Right ventricle myocardium superior (tissue), 1 donor: ENCODE measurements at regions not wholly inside any gene's neighbourhood (a gene's known extent, or its start where the extent isn't known, plus 50 kb on each side); places are given as distances from the start of the nearest gene placed in this dataset.

Source experiments
- ATAC-seq: fragments of 200-7000 bp; cut with Tn5 transposase; one replicate; pipeline ENCODE4 v1.9.1; 2020; ENCODE audit warnings: mild to moderate bottlenecking; ENCODE audit not compliant: poor library complexity
- DNase-seq: peaks from one replicate; pipeline ENCODE4 v3.0.0-alpha.2; 2020
- intact Hi-C: fragments of 100-400 bp; cut with DNase I; formaldehyde crosslinking; loops from one replicate; pipeline ENCODE4 v1.11.2; 2022
- donor health status: DM: no; HTN: yes; CAD: no; lungs with severe emphysema.

DNA sequence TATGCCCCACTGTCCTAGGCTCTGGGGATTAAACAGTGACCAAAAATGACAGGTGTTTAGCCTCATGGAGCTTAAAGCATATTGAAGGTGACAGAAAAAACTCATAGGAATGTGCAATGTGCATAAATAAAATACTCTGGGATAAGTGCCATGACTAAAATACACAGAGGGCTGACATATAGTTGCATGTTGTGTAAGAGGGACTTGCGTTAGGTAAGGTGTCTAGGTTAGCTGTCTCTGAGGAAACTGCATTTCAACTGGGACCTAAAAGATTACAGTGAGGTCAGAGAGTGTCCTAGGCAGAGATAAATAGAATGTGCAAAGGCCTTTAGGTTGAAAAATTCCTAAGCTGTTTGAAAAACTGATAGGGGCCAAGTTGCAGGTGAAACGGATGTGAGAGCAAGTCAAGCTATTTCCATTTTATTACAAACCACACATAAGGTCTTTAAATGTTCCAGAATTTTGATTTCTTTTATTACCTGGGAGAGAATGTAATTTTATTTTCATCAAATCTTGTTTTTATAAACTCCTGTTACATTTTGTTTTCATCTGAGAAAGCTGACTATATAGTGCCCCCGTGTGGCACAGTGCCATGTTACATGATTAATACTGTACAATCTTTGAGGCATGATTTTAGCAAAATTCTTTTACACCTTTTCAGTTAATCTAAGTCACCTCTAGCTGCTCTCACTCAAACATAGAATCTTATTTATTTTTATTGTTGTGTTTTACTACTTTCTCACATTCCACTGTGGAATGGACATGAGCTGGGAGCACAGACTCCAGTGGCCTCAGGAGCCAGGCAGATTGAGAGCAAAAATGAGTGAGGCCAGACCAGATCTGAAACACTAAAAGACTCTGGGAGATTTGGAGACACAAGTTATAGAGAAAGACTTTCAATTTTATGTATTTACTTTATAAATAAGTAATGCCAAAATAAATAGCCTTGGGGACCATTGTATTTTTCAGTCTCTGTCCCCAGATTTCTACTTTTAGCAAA, 259.6 kb upstream of the ZNF717 start:
- no peak for ATAC-seq
- no peak for DNase-seq
- intact Hi-C loops, result no loop called here

DNA sequence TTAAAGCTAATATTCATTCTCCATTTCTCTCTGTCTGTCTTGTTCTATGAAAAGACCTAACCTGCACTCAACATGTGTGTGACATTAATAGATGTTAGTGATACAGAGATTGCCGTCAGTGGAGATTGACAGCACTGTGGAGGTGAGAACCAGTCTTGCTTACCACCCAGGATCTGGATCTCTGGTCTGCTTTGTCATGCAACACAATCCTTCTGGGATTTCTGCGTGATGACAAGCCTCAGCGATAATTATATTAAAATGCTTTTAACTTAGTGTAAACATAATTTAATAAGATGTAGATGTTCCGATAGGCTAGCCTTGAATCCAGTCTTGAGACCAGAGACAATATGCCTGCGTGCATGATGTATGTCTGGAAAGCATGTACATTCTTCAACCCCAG, 262.0 kb upstream of the ZNF717 start:
- no peak for ATAC-seq
- intact Hi-C loops, result no loop called here
- DNase-seq, result no peak

DNA sequence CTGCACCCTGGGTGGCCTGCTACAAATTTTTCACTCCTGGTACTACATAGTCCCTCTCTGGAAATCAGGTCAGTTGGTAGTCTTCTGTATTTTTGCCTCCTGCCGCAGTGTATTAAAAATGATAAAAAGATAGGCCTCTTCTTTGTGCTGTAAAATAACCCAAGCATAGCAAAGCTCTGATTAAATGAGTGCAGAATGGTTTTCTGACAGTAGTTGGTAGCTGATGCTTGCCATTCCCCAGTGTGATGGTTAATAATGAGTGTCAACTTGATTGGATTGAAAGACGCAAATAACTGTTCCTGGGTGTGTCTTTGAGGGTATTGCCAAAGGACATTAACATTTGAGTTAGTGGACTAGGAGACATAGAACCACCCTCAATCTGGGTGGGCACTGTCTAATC, 264.4 kb upstream of the ZNF717 start:
- no peak for ATAC-seq

DNA sequence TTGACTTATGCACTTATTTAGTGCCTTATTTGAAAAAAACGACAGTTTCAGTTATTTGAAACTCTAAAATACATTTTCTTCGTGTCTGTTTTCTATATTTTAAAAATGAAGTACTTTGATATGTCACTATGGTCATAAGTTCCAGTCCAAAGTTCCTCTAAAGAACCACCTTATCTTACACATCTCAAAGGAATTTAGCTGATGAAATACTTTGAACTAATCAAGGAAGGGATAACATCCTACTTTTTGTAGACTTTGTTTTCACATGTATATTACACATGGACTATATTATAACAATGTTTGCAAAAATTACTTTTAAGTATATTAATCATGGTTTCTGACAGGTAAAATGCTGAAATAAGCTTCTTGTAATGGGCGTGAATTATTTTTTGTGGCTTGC, 265.8 kb upstream of the ZNF717 start:
- intact Hi-C loops, result no loop called here
- DNase-seq (no peak), ATAC-seq (no peak)

More for the DNA sequence above, 264.4 kb upstream of the ZNF717 start:
- intact Hi-C loops, result no loop called here
- DNase-seq, result no peak

DNA sequence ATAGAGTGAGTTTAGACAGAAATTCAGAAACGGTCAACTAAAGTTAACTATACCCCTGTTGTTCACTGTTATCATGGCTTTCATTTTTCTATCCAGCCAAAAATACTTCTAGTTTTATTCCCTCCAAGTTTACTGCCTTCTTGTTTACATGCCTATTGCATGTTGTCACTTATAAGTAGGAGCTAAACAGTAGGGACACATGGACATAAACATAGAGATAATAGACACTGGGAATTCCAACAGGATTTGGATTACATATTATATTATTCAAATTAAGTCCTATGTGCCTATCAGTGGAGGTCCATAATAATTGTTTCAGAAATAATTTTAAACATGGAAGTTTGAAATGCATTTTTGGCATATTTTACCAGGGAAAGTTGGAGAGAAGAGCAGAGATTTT, 269.1 kb upstream of the ZNF717 start:
- ATAC-seq, result no peak
- DNase-seq, result no peak
- intact Hi-C loops, result no loop called here

DNA sequence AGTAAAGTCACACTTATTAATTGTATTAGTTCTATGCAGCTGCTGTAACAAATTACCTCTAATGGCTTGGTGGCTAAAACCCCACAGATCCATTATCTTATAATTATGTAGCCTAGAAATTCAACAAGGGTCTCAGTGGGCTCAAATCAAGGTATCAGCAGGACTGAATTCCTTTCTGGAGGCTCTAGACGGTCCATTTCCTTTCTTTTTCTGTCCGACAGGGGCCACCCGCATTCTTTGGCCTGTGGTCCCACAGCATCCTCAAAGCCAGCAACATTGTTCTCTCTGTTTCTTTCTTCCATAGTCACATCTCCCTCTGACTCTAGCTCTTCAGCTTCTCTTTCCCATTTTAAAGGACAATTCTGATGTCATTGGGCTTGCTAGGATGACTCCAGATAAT, 276.3 kb upstream of the ZNF717 start:
- DNase-seq (no peak), ATAC-seq (no peak)
- intact Hi-C loops, result no loop called here

DNA sequence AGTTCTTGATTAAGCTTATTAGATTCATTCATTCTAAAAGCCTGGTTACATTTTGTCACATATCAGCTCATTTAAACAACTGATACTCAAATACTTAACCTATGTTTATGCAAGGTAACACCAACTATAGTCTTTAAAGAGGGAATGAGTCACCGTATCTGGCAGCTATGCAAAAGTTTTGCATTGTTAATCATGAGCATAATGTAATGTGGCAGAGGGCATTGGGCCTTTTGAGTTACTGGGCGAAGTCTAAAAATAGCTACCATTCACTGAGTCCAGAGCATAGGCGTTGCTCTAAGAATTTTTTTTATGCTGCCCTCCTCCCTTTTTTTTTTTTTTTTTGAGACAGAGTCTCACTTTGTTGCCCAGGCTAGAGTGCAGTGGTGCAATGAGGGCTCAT, 277.7 kb upstream of the ZNF717 start:
- DNase-seq, result no peak

DNA sequence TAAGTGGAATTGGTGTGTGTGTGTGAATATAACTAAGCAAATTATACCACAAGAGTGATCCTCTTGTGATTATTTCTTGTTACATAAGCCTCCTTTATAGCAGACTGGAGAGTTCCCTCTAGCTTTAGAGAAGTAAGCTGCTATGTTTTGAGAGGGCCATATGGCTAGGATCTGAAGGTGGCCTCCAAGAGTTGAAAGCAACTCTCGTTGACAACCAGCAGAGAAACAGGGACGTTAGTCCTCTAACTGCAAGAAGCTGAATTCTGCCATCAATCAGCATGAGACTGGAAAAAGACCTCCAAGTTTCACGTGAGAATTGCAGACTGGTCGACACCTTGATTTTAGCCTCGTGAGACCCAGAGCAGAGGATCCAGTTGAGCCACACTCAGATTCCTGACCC, 278.5 kb upstream of the ZNF717 start:
- no peak for DNase-seq
- ATAC-seq, result no peak
- intact Hi-C loops, result no loop called here

More for the DNA sequence above, 277.7 kb upstream of the ZNF717 start:
- no peak for ATAC-seq
- intact Hi-C loops, result no loop called here

DNA sequence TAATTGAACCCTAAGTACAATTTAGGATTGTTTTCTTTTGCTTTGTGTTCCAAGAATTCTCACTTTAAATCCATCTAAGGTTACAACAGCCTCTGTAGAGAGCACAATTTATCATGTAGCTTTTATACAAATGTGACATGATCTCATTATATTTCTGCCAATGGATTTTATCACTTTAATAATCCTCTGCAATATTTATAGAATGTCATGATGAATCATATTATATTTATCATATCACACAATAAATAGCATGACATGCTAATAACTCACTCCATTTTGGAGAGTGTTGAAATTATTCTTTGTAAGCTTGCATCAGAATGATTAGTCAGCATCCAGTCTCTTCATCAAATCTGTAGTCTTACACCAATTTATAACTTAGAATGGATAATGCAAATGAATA, 280.6 kb upstream of the ZNF717 start:
- intact Hi-C loops, result no loop called here

DNA sequence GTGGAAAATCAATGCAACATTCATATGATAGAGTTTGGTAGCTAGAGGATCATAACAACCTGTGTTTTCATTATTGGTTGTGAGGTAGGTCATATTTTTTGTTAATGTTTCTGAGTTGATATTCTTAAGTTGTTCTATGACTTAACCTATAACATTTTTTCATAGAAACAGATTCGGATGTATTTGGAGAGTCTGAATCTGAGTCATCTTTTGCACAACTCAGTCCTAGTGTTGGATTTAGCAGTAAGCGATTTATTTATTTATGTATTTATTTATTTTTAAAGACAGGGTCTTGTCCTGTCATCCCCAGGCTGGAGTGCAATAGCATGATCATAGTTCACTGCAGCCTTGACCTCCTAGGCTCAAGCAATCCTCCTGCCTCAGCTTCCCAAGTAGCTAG, 292.8 kb upstream of the ZNF717 start:
- intact Hi-C loops, result no loop called here
- no peak for DNase-seq
- no peak for ATAC-seq

More for the DNA sequence above, 280.6 kb upstream of the ZNF717 start:
- ATAC-seq (no peak), DNase-seq (no peak)

DNA sequence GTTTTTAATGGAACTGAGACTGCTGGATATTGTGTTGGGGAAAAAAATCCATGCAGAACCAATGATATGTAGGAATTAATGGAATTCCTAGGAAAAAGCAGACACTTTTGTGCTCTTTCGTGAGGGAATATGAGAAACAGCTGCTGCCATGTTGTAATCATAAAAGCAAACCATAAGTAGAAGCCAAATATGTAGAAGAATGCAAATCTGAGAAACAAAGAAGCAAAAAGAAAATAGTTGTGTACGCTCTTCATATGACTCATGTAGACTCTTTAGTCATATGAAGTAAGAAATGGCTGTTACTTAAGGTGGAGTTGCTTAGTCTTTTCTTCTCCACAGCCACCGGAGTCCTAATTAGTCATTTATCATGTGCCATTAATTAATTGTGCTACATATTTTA, 298.6 kb upstream of the ZNF717 start:
- intact Hi-C loops, result no loop called here
- DNase-seq (no peak), ATAC-seq (no peak)

DNA sequence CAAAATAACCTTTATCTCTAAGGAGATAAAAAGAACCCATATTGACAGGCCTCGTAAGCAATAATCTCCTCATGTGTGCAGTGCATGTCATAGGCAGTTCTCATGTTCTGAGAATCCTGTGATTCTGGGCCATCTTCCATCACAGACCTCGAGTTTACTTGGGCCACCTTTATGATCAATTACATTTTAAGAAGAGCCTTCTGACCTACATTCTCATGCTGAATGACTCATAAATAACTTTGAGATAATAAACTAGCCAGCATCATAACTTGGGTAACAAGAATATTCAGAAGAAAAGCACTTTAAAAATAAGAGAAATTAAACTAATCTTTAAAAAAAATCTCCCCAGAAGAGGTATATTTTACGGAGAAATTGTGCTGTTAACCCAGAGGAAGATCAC, 310.7 kb upstream of the ZNF717 start:
- DNase-seq, result no peak
- ATAC-seq, result no peak
- intact Hi-C loops, result no loop called here

DNA sequence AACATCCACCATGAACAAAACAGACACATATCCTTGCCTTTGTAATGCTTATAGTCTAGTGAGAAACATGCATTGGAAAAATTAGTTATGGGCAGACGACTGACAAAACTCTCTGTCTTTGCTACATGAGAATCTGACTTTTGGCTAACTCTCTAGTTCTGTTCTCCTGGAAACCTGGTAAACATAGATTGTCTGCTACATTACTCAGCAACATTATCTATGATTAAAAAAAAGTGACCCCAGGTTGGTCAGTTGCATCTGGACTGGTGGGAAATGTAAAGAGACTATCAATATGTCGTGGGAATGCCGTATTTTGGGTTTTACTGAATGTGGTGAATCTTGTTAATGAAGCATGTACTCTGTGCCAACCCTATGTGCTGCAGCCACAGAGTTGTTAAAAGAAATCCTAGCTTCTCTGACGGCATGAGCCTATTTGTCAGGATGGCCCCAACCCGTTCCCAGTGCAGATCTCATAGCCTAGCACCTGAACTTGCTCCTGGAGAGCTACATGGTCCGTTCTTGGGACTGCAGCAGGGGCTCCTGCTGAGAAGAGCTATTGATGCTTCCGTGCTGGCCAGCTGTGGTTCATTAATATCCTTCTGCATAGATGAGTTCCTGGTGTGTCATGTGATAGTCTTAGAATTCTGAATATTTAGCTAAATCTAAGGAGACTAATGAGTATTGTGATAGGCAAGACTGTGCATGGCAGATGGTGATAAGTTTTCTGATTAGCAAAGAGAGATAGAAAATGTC, 311.7 kb upstream of the ZNF717 start:
- intact Hi-C loops, result no loop called here
- no peak for DNase-seq
- ATAC-seq, result no peak

DNA sequence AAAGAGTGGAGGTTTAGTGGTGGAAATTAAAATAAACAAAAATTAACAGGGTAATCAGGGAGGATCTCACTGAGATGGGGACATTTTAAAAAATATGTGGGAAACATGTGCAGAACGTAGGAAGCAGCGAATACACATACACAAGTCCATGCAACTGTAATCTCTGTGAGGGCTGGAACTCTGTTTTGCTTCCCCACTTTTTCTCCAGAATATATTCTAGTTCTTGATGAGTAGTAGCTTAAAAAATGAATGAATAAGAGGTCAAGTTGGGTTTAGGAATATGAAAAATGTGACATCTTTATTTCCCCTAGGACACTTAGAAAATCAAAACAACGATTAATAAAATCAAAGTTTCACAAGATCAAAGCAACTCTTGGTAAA, 312.2 kb upstream of the ZNF717 start:
- intact Hi-C loops, result no loop called here
- ATAC-seq, result no peak
- DNase-seq, result no peak

DNA sequence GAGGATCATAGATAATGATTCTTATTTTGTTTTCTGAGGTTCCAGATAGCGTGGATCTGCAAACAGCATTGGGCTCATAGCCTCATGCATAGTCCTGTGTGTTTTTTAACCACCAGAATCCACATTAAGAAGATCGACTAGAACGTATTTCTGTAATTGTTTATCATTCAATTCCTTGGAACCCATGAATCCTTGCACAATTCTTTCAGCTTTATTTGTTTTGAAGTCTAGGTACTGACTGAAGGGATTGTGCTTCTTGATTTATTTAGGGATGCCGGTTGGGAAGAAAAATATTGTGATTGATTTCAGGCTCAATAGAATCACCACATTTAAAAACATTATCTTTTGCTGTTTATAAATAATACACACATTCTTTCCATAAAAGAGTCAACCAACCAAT, 314.6 kb upstream of the ZNF717 start:
- no peak for ATAC-seq
- DNase-seq, result no peak
- intact Hi-C loops, result no loop called here

DNA sequence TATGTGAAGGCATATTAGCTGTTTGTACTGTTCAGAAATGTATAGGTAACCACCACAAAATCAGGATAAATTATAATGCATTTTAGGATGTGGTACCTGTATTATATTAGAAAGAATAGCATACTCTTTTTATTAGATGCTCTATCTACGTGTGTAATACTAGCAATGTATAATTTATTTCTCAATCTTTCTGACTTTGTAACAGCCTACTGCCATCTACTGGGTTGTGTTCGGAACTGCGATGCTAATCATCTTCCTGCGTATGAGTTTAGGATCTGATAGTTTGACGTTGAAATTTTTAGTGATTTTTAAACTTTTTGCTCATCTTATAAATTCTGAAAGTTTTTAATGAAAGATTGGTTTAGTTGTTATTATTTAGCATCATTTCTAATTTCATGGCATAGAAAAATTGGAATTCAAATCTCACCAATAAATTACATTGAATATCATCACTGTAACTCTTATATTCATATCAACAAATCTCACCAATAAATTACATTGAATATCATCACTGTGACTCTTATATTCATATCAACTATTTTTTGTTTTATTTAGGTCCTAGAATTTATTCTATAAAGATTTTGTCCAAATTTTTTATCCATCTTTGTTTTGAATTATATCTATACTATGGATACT, 322.7 kb upstream of the ZNF717 start:
- ATAC-seq (no peak), DNase-seq (no peak)
- intact Hi-C loops, result no loop called here

DNA sequence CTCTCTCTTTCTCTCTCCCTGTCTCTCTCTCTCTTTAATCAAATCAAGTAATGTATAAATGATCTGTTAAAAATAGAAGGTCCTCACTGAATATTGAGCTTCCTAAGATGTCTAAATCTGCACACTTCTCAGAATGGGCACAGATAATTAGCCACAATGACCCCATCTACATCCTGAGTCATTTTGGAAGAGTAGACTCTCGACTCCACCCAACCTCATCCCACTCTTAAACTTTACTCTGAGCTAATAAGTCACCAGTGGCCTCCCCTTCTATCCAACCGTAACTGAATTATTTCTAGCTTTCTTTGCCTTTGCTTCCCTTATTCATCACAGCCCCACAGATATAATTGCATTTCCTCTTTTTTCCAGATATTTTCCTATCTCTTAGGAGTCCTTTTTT, 326.5 kb upstream of the ZNF717 start:
- DNase-seq, result no peak
- intact Hi-C loops, result no loop called here
- no peak for ATAC-seq

DNA sequence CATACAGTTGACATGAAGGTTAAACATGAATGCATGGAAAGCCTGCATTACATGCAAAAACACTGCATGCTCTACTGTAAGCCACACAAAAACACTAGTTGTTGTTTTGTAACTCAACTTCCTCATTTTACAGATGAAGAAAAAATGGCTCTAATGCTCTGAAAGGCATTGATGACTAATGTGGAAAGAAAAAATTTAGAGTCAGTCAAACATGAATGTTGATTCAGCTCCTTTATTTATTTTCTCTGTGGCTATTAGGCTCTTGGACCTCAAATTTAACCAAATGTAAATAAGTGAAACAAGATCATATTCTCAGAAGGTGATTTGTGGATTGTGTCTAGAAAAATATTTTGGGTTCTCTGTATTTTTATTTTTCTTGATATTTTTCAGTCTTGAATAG, 336.7 kb upstream of the ZNF717 start:
- intact Hi-C loops, result no loop called here
- no peak for DNase-seq
- ATAC-seq, result no peak

DNA sequence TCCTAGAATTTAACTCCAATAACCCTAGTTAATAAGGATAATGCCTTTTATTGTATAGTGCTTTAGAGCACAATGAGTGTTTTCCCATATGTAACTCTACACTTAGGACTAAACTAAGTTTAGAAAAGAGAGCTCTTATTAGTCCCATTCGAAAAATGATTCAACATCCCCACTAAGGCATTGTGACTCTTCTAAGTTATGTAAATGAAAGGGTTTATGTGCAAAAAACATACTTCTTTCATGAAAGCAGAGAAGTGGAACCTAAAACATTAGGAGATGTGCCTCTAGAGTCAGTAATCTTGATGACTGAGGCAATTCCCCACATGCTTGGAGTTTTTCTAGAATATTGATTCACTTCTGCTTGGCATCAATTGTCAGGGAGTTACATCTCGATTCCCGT, 344.1 kb upstream of the ZNF717 start:
- DNase-seq (no peak), ATAC-seq (no peak)
- intact Hi-C loops, result no loop called here
